ENCODE measurements at regions not wholly inside any gene's neighbourhood (a gene's known extent, or its start where the extent isn't known, plus 50 kb on each side); places are given as distances from the start of the nearest gene placed in this dataset.

DNA sequence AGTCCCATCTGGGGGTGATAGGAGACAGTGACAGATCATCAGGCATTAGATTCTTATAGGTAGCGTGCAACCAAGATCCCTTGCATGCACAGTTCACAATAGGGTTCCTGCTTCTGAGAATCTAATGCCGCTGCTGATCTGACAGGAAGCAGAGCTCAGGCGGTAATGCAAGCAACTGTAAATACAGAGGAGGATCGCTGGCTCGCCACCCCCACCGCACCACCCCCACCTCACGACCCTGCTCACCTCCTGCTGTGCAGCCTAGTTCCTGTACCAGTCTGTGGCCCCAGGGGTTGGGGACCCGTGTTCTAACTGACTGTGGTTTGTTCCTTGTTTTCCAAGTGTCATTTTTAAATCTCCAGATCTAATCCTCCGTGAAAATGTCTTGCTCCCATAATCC, 89.0 kb upstream of the MAPK10 start:
- TF ChIP-seq, protein P1, sequence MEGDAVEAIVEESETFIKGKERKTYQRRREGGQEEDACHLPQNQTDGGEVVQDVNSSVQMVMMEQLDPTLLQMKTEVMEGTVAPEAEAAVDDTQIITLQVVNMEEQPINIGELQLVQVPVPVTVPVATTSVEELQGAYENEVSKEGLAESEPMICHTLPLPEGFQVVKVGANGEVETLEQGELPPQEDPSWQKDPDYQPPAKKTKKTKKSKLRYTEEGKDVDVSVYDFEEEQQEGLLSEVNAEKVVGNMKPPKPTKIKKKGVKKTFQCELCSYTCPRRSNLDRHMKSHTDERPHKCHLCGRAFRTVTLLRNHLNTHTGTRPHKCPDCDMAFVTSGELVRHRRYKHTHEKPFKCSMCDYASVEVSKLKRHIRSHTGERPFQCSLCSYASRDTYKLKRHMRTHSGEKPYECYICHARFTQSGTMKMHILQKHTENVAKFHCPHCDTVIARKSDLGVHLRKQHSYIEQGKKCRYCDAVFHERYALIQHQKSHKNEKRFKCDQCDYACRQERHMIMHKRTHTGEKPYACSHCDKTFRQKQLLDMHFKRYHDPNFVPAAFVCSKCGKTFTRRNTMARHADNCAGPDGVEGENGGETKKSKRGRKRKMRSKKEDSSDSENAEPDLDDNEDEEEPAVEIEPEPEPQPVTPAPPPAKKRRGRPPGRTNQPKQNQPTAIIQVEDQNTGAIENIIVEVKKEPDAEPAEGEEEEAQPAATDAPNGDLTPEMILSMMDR (IDR thresholded peaks at IDR 0.05), result no peak
- TF ChIP-seq POLR2A (IDR thresholded peaks at IDR 0.05), result no peak
